ENCODE measurements at regions not wholly inside any gene's neighbourhood (a gene's known extent, or its start where the extent isn't known, plus 50 kb on each side); places are given as distances from the start of the nearest gene placed in this dataset.

GRCh38 chr9:108775901-108776306 is 79.9 kb downstream of the ACTL7B start (continued):
- no peak for TF ChIP-seq SKI (IDR thresholded peaks at IDR 0.05; ENCODE audit: partially characterized antibody)
- TF ChIP-seq NCOA1 (CRISPR knock-in tag; IDR thresholded peaks at IDR 0.05), result no peak
- TF ChIP-seq ZSCAN21 (CRISPR knock-in tag; IDR thresholded peaks at IDR 0.05; ENCODE audit: borderline replicate concordance), result no peak
- TF ChIP-seq SIX1 (CRISPR knock-in tag; IDR thresholded peaks at IDR 0.05; ENCODE audit: borderline replicate concordance), result peak; percentile 89
- no peak for TF ChIP-seq ZNF792 (CRISPR knock-in tag; IDR thresholded peaks at IDR 0.05)
- TF ChIP-seq, protein P1, sequence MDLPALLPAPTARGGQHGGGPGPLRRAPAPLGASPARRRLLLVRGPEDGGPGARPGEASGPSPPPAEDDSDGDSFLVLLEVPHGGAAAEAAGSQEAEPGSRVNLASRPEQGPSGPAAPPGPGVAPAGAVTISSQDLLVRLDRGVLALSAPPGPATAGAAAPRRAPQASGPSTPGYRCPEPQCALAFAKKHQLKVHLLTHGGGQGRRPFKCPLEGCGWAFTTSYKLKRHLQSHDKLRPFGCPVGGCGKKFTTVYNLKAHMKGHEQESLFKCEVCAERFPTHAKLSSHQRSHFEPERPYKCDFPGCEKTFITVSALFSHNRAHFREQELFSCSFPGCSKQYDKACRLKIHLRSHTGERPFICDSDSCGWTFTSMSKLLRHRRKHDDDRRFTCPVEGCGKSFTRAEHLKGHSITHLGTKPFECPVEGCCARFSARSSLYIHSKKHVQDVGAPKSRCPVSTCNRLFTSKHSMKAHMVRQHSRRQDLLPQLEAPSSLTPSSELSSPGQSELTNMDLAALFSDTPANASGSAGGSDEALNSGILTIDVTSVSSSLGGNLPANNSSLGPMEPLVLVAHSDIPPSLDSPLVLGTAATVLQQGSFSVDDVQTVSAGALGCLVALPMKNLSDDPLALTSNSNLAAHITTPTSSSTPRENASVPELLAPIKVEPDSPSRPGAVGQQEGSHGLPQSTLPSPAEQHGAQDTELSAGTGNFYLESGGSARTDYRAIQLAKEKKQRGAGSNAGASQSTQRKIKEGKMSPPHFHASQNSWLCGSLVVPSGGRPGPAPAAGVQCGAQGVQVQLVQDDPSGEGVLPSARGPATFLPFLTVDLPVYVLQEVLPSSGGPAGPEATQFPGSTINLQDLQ (CRISPR knock-in tag; IDR thresholded peaks at IDR 0.05), result no peak
- peak; percentile 66 for TF ChIP-seq ZMYM4 (CRISPR knock-in tag; IDR thresholded peaks at IDR 0.05)
- TF ChIP-seq NFE2L2 (IDR thresholded peaks at IDR 0.05; ENCODE audit: low read length), result no peak
- TF ChIP-seq POLR2G (IDR thresholded peaks at IDR 0.05; ENCODE audit: low read depth, low read length), result 0 out of 2 replicates have a peak, but pooled peaks have one; percentile 44
- TF ChIP-seq GABPA (IDR thresholded peaks at IDR 0.05; ENCODE audit: low read depth, low read length), result no peak
- no peak for TF ChIP-seq GABPA (CRISPR knock-in tag; IDR thresholded peaks at IDR 0.05; ENCODE audit: low read depth)
- TF ChIP-seq NR2F1 (CRISPR knock-in tag; IDR thresholded peaks at IDR 0.05), result no peak
- TF ChIP-seq EP300 (IDR thresholded peaks at IDR 0.05; ENCODE audit: low read depth in 2 of 2, low read length in 2 of 2), result peak; percentile 61 to 85; a peak in 3 of 4 replicates
- peak; percentile 71 for TF ChIP-seq EP300 (CRISPR knock-in tag; IDR thresholded peaks at IDR 0.05; ENCODE audit: borderline replicate concordance)
- TF ChIP-seq, protein P2, sequence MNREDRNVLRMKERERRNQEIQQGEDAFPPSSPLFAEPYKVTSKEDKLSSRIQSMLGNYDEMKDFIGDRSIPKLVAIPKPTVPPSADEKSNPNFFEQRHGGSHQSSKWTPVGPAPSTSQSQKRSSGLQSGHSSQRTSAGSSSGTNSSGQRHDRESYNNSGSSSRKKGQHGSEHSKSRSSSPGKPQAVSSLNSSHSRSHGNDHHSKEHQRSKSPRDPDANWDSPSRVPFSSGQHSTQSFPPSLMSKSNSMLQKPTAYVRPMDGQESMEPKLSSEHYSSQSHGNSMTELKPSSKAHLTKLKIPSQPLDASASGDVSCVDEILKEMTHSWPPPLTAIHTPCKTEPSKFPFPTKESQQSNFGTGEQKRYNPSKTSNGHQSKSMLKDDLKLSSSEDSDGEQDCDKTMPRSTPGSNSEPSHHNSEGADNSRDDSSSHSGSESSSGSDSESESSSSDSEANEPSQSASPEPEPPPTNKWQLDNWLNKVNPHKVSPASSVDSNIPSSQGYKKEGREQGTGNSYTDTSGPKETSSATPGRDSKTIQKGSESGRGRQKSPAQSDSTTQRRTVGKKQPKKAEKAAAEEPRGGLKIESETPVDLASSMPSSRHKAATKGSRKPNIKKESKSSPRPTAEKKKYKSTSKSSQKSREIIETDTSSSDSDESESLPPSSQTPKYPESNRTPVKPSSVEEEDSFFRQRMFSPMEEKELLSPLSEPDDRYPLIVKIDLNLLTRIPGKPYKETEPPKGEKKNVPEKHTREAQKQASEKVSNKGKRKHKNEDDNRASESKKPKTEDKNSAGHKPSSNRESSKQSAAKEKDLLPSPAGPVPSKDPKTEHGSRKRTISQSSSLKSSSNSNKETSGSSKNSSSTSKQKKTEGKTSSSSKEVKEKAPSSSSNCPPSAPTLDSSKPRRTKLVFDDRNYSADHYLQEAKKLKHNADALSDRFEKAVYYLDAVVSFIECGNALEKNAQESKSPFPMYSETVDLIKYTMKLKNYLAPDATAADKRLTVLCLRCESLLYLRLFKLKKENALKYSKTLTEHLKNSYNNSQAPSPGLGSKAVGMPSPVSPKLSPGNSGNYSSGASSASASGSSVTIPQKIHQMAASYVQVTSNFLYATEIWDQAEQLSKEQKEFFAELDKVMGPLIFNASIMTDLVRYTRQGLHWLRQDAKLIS (CRISPR knock-in tag; IDR thresholded peaks at IDR 0.05), result no peak
- peak; percentile 81 for TF ChIP-seq NCOA2 (CRISPR knock-in tag; IDR thresholded peaks at IDR 0.05)
- TF ChIP-seq SOX6 (IDR thresholded peaks at IDR 0.05), result no peak
- peak; percentile 40; the same call in 1 of the 2 replicates for TF ChIP-seq SOX6 (CRISPR knock-in tag; IDR thresholded peaks at IDR 0.05)
- no peak for TF ChIP-seq SRY (CRISPR knock-in tag; IDR thresholded peaks at IDR 0.05)
- TF ChIP-seq, protein P3, sequence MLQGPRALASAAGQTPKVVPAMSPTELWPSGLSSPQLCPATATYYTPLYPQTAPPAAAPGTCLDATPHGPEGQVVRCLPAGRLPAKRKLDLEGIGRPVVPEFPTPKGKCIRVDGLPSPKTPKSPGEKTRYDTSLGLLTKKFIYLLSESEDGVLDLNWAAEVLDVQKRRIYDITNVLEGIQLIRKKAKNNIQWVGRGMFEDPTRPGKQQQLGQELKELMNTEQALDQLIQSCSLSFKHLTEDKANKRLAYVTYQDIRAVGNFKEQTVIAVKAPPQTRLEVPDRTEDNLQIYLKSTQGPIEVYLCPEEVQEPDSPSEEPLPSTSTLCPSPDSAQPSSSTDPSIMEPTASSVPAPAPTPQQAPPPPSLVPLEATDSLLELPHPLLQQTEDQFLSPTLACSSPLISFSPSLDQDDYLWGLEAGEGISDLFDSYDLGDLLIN (CRISPR knock-in tag; IDR thresholded peaks at IDR 0.05; ENCODE audit: borderline replicate concordance), result no peak
- TF ChIP-seq, protein P4, sequence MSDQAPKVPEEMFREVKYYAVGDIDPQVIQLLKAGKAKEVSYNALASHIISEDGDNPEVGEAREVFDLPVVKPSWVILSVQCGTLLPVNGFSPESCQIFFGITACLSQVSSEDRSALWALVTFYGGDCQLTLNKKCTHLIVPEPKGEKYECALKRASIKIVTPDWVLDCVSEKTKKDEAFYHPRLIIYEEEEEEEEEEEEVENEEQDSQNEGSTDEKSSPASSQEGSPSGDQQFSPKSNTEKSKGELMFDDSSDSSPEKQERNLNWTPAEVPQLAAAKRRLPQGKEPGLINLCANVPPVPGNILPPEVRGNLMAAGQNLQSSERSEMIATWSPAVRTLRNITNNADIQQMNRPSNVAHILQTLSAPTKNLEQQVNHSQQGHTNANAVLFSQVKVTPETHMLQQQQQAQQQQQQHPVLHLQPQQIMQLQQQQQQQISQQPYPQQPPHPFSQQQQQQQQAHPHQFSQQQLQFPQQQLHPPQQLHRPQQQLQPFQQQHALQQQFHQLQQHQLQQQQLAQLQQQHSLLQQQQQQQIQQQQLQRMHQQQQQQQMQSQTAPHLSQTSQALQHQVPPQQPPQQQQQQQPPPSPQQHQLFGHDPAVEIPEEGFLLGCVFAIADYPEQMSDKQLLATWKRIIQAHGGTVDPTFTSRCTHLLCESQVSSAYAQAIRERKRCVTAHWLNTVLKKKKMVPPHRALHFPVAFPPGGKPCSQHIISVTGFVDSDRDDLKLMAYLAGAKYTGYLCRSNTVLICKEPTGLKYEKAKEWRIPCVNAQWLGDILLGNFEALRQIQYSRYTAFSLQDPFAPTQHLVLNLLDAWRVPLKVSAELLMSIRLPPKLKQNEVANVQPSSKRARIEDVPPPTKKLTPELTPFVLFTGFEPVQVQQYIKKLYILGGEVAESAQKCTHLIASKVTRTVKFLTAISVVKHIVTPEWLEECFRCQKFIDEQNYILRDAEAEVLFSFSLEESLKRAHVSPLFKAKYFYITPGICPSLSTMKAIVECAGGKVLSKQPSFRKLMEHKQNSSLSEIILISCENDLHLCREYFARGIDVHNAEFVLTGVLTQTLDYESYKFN (CRISPR knock-in tag; conservative IDR thresholded peaks at IDR 0.05), result peak; percentile 91

Measured in HepG2 (cell line).